Keratinocyte (primary cell): ENCODE measurements at regions not wholly inside any gene's neighbourhood (a gene's known extent, or its start where the extent isn't known, plus 50 kb on each side); places are given as distances from the start of the nearest gene placed in this dataset.

ENCODE experiments used
- EZH2 ChIP-seq: IDR thresholded peaks from one replicate; pipeline ENCODE4 v1.6.1; 2012; ENCODE audit warnings: inconsistent platforms, mild to moderate bottlenecking, low read length, moderate library complexity
- TF ChIP-seq, protein P1 (sequence below), 3 experiments: IDR thresholded peaks in 1 of 3; conservative IDR thresholded peaks in 1 of 3; optimal IDR thresholded peaks in 1 of 3; 2 replicates in 2 of 3; 3 replicates in 1 of 3; pipeline versions ENCODE3 to v1.5.1; 2011; ENCODE audit warnings: low read length in 3 of 3, mild to moderate bottlenecking in 3 of 3, moderate library complexity in 2 of 3, control low read depth in 1 of 3, inconsistent platforms in 1 of 3; ENCODE audit not compliant: insufficient read depth in 2 of 3; ENCODE audit errors: extremely low read depth in 1 of 3

DNA sequence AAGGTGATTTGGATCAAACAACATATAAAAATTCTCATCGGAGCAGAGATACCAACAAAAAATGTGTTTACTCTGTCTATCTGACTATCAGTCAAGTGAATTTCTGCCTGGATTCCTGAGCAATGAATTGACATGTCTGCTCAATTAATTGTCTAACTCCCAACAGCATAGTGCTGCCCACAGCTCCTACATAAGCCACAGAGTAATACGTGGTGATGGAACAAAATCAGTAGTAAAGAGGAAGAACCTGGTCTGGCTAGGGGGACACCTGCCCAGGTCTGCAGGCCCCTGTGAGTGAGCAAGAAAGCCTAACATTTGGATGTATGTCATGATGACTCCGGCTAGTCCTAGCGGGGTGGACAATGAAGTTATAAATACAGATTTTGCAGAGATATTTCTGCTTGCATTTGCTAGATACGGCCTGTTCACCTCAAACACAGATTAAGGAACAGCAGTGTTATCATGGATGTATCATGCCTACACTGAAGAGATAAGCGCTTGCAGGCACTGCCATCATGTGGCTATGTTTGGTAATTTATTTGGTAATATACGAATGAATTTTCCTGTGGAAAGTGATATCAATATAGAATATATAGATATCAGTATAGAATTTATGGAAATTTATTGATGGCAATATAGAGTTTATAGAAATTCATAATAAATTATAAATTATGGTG, 69.6 kb upstream of the LRRC8B start:
- no peak for TF ChIP-seq EZH2
- TF ChIP-seq, protein P1, sequence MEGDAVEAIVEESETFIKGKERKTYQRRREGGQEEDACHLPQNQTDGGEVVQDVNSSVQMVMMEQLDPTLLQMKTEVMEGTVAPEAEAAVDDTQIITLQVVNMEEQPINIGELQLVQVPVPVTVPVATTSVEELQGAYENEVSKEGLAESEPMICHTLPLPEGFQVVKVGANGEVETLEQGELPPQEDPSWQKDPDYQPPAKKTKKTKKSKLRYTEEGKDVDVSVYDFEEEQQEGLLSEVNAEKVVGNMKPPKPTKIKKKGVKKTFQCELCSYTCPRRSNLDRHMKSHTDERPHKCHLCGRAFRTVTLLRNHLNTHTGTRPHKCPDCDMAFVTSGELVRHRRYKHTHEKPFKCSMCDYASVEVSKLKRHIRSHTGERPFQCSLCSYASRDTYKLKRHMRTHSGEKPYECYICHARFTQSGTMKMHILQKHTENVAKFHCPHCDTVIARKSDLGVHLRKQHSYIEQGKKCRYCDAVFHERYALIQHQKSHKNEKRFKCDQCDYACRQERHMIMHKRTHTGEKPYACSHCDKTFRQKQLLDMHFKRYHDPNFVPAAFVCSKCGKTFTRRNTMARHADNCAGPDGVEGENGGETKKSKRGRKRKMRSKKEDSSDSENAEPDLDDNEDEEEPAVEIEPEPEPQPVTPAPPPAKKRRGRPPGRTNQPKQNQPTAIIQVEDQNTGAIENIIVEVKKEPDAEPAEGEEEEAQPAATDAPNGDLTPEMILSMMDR (optimal IDR thresholded peaks at IDR 0.05 in 1 of 3, IDR thresholded peaks at IDR 0.05 in 1 of 3, conservative IDR thresholded peaks at IDR 0.05 in 1 of 3; ENCODE audit: extremely low read depth in 1 of 3, insufficient read depth in 2 of 3, low read length in 3 of 3): peak; percentile 39 to 53 (median 44)
